ENCODE measurements at regions not wholly inside any gene's neighbourhood (a gene's known extent, or its start where the extent isn't known, plus 50 kb on each side); places are given as distances from the start of the nearest gene placed in this dataset.

- TF ChIP-seq CTCF (IDR thresholded peaks at IDR 0.05) (no peak), POLR2A (IDR thresholded peaks at IDR 0.05) (no peak), POLR2AphosphoS5 (IDR thresholded peaks at IDR 0.05) (no peak)
Measured at GRCh38 chr3:6264906-6265305, 596.0 kb upstream of the GRM7 start.
